SK-N-SH treated with all-trans-retinoic acid at 6 μM for 48 hours (cell line): ENCODE measurements at regions not wholly inside any gene's neighbourhood (a gene's known extent, or its start where the extent isn't known, plus 50 kb on each side); places are given as distances from the start of the nearest gene placed in this dataset.
"Not testable (repeated sequence)": the region's sequence is repeated elsewhere in the genome, so short reads cannot be mapped to it uniquely, and the experiment has no call there.

ENCODE experiments used
- ARNTL ChIP-seq: fragments of 450-650 bp; formaldehyde crosslinking; IDR thresholded peaks from 2 replicates; pipeline ENCODE4 v1.5.0; 2020; ENCODE audit warnings: low read depth, mild to moderate bottlenecking, moderate library complexity, borderline replicate concordance
- CREB5 ChIP-seq: fragments of 250-450 bp; sonication (Bioruptor Pico); IDR thresholded peaks from 2 replicates; pipeline ENCODE4 v1.5.1; 2020; ENCODE audit warnings: low read depth, mild to moderate bottlenecking, moderate library complexity
- CSDC2 ChIP-seq: fragments of 250-450 bp; sonication (Bioruptor Pico); IDR thresholded peaks from 2 replicates; pipeline ENCODE4 v1.5.0; 2020; ENCODE audit warnings: mild to moderate bottlenecking, moderate library complexity
- PATZ1 ChIP-seq: fragments of 250-450 bp; sonication (Bioruptor Pico); IDR thresholded peaks from 2 replicates; pipeline ENCODE4 v1.8.0; 2020; ENCODE audit warnings: mild to moderate bottlenecking, moderate library complexity, borderline replicate concordance
- TSHZ2 ChIP-seq: fragments of 250-450 bp; sonication (Bioruptor Pico); IDR thresholded peaks from 2 replicates; pipeline ENCODE4 v1.5.0; 2020; ENCODE audit warnings: mild to moderate bottlenecking, moderate library complexity
- ZC3H10 ChIP-seq: fragments of 250-450 bp; sonication (Bioruptor Pico); IDR thresholded peaks from 2 replicates; pipeline ENCODE4 v1.5.1; 2021; ENCODE audit warnings: mild to moderate bottlenecking, moderate library complexity

GRCh38 chr7:150189963-150190362, 133.2 kb upstream of the LRRC61 start:
- TF ChIP-seq ZC3H10, CREB5, CSDC2, ARNTL, TSHZ2, PATZ1 (CRISPR knock-in tag): not testable (repeated sequence)
